AG04449 (cell line): ENCODE measurements at regions not wholly inside any gene's neighbourhood (a gene's known extent, or its start where the extent isn't known, plus 50 kb on each side); places are given as distances from the start of the nearest gene placed in this dataset.

Source experiments
- CTCF ChIA-PET: fragments of 350-600 bp; formaldehyde crosslinking; extraction: SDS; loops from one replicate; lab custom pipeline; 2021; ENCODE audit warnings: antibody characterized with exemption; lab: Yijun Ruan, JAX
- POLR2A ChIA-PET: fragments of 400-600, 350-600 bp; formaldehyde crosslinking; extraction: SDS; loops from one replicate; lab custom pipeline; 2020; ENCODE audit warnings: antibody characterized with exemption, inconsistent platforms; lab: Yijun Ruan, JAX
- DNase-seq: peaks from one replicate; pipeline ENCODE4 v3.0.0-alpha.2; 2010; ENCODE audit warnings: low read depth, low spot score
- H3K4me3 ChIP-seq: 2 replicates; pipeline ENCODE4 v1.5.1; 2011; ENCODE audit warnings: low read depth, mild to moderate bottlenecking, control low read depth, low read length
- TF ChIP-seq, protein P1 (sequence below): IDR thresholded peaks from one replicate; pipeline ENCODE4 v1.5.1; 2011; ENCODE audit warnings: mild to moderate bottlenecking, moderate library complexity, low read length, control low read depth, inconsistent platforms; ENCODE audit not compliant: insufficient read depth; ENCODE audit errors: missing control alignments

DNA sequence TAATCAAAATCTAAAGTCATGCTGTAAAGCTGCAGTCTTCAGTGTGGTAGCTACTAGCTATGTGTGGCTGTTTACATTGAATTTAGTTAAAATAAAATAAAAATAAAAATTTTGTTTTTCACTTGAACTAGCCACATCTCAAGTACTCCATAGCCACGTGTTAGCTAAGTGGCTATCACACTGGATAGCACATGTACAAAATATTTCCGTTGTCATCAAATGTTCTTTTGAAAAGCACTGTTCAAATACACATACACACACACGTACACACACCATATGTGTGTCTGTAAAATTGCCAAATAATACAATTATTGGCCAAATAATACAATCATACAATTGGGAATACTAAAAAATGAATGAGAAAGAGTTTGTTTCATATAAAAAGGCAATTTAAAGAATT, 778.2 kb upstream of the FLRT2 start:
- no peak for DNase-seq
- H3K4me3 ChIP-seq, result no peak overlapping the region
- TF ChIP-seq, protein P1, sequence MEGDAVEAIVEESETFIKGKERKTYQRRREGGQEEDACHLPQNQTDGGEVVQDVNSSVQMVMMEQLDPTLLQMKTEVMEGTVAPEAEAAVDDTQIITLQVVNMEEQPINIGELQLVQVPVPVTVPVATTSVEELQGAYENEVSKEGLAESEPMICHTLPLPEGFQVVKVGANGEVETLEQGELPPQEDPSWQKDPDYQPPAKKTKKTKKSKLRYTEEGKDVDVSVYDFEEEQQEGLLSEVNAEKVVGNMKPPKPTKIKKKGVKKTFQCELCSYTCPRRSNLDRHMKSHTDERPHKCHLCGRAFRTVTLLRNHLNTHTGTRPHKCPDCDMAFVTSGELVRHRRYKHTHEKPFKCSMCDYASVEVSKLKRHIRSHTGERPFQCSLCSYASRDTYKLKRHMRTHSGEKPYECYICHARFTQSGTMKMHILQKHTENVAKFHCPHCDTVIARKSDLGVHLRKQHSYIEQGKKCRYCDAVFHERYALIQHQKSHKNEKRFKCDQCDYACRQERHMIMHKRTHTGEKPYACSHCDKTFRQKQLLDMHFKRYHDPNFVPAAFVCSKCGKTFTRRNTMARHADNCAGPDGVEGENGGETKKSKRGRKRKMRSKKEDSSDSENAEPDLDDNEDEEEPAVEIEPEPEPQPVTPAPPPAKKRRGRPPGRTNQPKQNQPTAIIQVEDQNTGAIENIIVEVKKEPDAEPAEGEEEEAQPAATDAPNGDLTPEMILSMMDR, result no peak
- ChIA-PET CTCF (no interaction called here), POLR2A (interaction anchor here (1.5 kb wide), 1 partner anchor 777 kb away, joined by 6 read pairs; no protein-coding TSS in a partner anchor)

DNA sequence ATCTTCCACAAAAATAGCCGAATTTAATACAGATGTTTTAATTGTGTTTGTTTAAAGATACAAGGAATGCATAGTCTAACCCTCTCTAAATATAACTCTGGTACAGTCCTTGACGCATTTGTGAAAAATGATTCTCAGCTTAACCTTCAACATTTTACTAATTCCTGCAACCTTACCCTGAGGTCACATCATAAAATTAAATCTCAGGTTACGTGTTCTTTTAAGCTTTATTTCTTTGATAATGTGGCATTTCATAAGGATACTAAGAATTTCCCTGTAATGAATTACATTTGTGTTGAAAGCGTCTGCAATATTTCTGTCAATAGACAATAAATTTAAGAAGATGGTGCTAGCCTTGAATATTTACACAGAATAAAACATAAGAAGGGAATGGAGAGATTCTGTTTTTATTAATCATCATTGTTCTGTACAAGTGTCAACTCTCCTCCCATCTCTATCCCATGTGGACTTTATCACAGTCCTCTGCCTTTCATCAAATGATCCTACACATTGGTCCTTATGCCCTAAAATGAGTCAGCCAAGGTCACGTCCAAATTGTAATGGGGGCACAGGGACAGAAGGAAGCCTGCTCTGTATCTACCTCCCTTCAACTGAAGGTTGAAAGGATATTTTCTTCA, 769.3 kb upstream of the FLRT2 start:
- no peak overlapping the region for H3K4me3 ChIP-seq
- POLR2A ChIA-PET, result no interaction called here
- no peak for DNase-seq
- TF ChIP-seq, protein P1, result no peak
- CTCF ChIA-PET, result no interaction called here

DNA sequence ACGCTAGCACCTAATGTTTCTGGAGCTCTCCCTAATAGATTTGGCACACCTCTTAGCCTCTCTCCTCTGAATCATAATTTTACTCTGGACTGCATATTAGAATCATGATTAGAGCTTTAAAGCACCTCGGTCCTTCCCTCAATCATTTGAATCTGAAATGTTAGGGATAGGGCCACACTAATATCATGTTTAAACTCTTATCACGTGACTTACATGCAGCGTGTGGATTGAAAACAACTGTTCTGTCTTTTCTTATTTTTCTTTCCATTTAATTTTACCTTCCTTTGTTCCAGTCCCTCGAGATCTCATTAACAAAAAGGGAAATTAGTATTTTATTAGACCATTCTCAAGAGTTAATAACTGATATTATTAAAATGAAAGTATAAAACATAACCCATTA, 762.5 kb upstream of the FLRT2 start:
- TF ChIP-seq, protein P1, result no peak
- ChIA-PET CTCF (no interaction called here), POLR2A (no interaction called here)
- H3K4me3 ChIP-seq, result no peak overlapping the region
- no peak for DNase-seq

DNA sequence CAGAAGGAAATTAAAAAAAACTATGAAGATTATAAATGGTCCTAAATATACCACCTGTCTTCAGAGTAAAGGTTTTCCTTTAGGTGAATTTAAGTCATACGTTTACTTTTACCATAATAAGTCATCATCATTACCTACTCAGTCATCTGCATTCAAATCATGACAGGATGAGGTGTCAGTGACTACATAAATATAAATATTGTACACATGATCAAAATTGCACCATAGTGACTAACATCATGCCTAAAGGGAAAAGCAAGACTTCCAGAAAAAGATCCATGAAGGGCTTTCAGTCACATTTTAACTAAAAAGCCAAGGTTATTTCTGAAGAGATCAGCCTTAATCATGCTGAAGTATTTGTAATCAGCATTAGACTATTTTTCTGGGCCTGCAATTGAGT, 759.9 kb upstream of the FLRT2 start:
- ChIA-PET POLR2A (no interaction called here), CTCF (no interaction called here)
- DNase-seq, result no peak
- TF ChIP-seq, protein P1, result no peak
- no peak overlapping the region for H3K4me3 ChIP-seq

DNA sequence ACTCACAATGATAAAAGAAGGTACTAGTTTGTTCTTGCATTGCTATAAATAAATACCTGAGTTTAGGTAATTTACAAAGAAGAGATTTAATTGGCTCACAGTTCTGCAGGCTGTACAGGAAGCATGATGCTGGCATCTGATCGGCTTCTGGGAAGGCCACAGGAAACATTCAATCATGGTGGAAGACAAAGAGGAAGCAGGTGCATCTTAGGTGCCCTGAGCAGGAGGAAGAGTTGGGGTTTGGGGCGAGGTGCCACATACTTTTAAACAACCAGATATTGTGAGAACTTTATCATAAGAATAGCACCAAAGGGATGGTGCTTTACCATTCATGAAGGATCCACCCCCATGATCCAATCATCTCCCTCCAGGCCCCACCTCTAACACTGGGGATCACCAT, 752.6 kb upstream of the FLRT2 start:
- ChIA-PET POLR2A (no interaction called here), CTCF (no interaction called here)
- TF ChIP-seq, protein P1, result no peak
- H3K4me3 ChIP-seq, result no peak overlapping the region
- DNase-seq, result no peak

DNA sequence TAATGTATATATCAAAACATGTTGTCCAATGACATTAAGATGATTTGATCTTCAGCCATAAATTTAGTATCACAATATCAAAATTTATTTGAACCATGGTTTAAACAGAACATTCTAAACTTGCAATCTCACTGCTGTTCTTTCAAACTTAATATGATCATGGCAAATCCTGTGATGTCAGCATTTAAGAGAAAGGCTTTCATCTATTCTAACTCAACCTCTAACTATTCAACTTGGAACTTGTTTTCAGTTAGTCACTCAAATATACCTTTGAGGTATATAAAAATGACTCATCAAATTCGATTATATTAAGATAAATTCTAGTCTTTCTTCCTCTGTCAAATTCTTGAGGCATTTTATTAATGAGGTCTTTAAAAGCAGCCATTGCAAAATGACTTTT, 747.0 kb upstream of the FLRT2 start:
- H3K4me3 ChIP-seq, result no peak overlapping the region
- POLR2A ChIA-PET, result no interaction called here
- TF ChIP-seq, protein P1, result no peak
- CTCF ChIA-PET, result no interaction called here
- no peak for DNase-seq
